WTC11 (cell line): ENCODE measurements at regions not wholly inside any gene's neighbourhood (a gene's known extent, or its start where the extent isn't known, plus 50 kb on each side); places are given as distances from the start of the nearest gene placed in this dataset.

Source experiments
- ATAC-seq: fragments of 200-7000 bp; cut with Tn5 transposase; 2 replicates; pipeline ENCODE4 v1.10.0; 2021; ENCODE audit warnings: mild to moderate bottlenecking, moderate library complexity
- CTCF ChIA-PET: fragments of 300-600 bp; sonication (Branson Sonifier 250); formaldehyde crosslinking; loops from one replicate; lab custom pipeline; 2021; ENCODE audit warnings: antibody characterized with exemption; lab: Charles Lee
- POLR2A ChIA-PET: fragments of 350-600 bp; sonication (Branson Sonifier 250); formaldehyde crosslinking; loops from one replicate; lab custom pipeline; 2021; ENCODE audit warnings: antibody characterized with exemption; lab: Charles Lee
- DNase-seq: peaks from one replicate; pipeline ENCODE4 v3.0.0; 2021; ENCODE audit warnings: low spot score
- H3K27ac Mint-ChIP-seq: 2 replicates; pipeline ENCODE4 v1.8.0; 2021; ENCODE audit warnings: mixed read lengths
- H3K27me3 Mint-ChIP-seq: 2 replicates; pipeline ENCODE4 v1.8.0; 2021; ENCODE audit warnings: low read depth, mild to moderate bottlenecking, moderate library complexity, mixed read lengths
- H3K36me3 Mint-ChIP-seq: 2 replicates; pipeline ENCODE4 v1.8.0; 2021; ENCODE audit warnings: mixed read lengths
- H3K4me1 Mint-ChIP-seq: 2 replicates; pipeline ENCODE4 v1.8.0; 2022; ENCODE audit warnings: mixed read lengths
- H3K4me3 Mint-ChIP-seq: 2 replicates; pipeline ENCODE4 v1.8.0; 2021; ENCODE audit warnings: mild to moderate bottlenecking, moderate library complexity, mixed read lengths
- H3K9me3 Mint-ChIP-seq: 2 replicates; pipeline ENCODE4 v1.8.0; 2021; ENCODE audit warnings: mixed read lengths
- CBFB ChIP-seq: sonication (generic); formaldehyde crosslinking; IDR thresholded peaks from 2 replicates; pipeline ENCODE4 v1.8.1; 2022; ENCODE audit warnings: mild to moderate bottlenecking, low read depth, missing genetic modification reagents
- CREM ChIP-seq: sonication (generic); formaldehyde crosslinking; IDR thresholded peaks from 2 replicates; pipeline ENCODE4 v1.8.1; 2022; ENCODE audit warnings: mild to moderate bottlenecking, missing genetic modification reagents, moderate library complexity
- GABPB1 ChIP-seq: sonication (generic); formaldehyde crosslinking; IDR thresholded peaks from 2 replicates; pipeline ENCODE4 v1.8.1; 2023; ENCODE audit warnings: mild to moderate bottlenecking, missing genetic modification reagents
- GRHL2 ChIP-seq: fragments of 250-450 bp; sonication (Bioruptor Pico); IDR thresholded peaks from 2 replicates; pipeline ENCODE4 v1.8.0; 2022; ENCODE audit warnings: mild to moderate bottlenecking, moderate library complexity; ENCODE audit not compliant: insufficient replicate concordance, severe bottlenecking
- KAT7 ChIP-seq: sonication (generic); formaldehyde crosslinking; IDR thresholded peaks from 2 replicates; pipeline ENCODE4 v1.8.1; 2023; ENCODE audit warnings: missing genetic modification reagents, mild to moderate bottlenecking, borderline replicate concordance
- NFATC4 ChIP-seq: fragments of 250-450 bp; sonication (Bioruptor Pico); IDR thresholded peaks from 2 replicates; pipeline ENCODE4 v1.9.0; 2021; ENCODE audit warnings: mild to moderate bottlenecking
- NFE2L1 ChIP-seq: sonication (generic); formaldehyde crosslinking; IDR thresholded peaks from 2 replicates; pipeline ENCODE4 v1.8.1; 2023; ENCODE audit warnings: missing genetic modification reagents
- PRRX2 ChIP-seq: fragments of 250-450 bp; sonication (Bioruptor Pico); IDR thresholded peaks from 2 replicates; pipeline ENCODE4 v1.8.0; 2021; ENCODE audit warnings: mild to moderate bottlenecking
- RELA ChIP-seq: sonication (generic); formaldehyde crosslinking; IDR thresholded peaks from 2 replicates; pipeline ENCODE4 v1.8.1; 2022; ENCODE audit warnings: missing genetic modification reagents, mild to moderate bottlenecking, borderline replicate concordance
- TCF7 ChIP-seq: sonication (generic); formaldehyde crosslinking; IDR thresholded peaks from 2 replicates; pipeline ENCODE4 v1.8.0; 2022; ENCODE audit warnings: mild to moderate bottlenecking, low read depth, missing genetic modification reagents, moderate library complexity
- ZNF138 ChIP-seq: sonication (generic); formaldehyde crosslinking; conservative IDR thresholded peaks from 2 replicates; pipeline ENCODE4 v1.8.1; 2022; ENCODE audit warnings: mild to moderate bottlenecking, moderate library complexity, missing genetic modification reagents
- ZNF317 ChIP-seq: sonication (generic); formaldehyde crosslinking; IDR thresholded peaks from 2 replicates; pipeline ENCODE4 v1.8.1; 2023; ENCODE audit warnings: low read depth, mild to moderate bottlenecking, moderate library complexity, missing genetic modification reagents, borderline replicate concordance
- ZNF396 ChIP-seq: fragments of 250-450 bp; sonication (Bioruptor Pico); IDR thresholded peaks from 2 replicates; pipeline ENCODE4 v1.8.0; 2021; ENCODE audit warnings: mild to moderate bottlenecking, moderate library complexity, borderline replicate concordance
- ZNF671 ChIP-seq: fragments of 250-450 bp; sonication (Bioruptor Pico); IDR thresholded peaks from 2 replicates; pipeline ENCODE4 v1.8.0; 2021; ENCODE audit warnings: mild to moderate bottlenecking
- TF ChIP-seq, protein P1 (sequence below): sonication (generic); formaldehyde crosslinking; IDR thresholded peaks from 2 replicates; pipeline ENCODE4 v1.8.1; 2022; ENCODE audit warnings: mild to moderate bottlenecking, missing genetic modification reagents, moderate library complexity, borderline replicate concordance
- TF ChIP-seq, protein P2 (sequence below): fragments of 250-450 bp; sonication (Bioruptor Pico); IDR thresholded peaks from 2 replicates; pipeline ENCODE4 v1.9.0; 2021; ENCODE audit warnings: mild to moderate bottlenecking
- TF ChIP-seq, protein P3 (sequence below): fragments of 250-450 bp; sonication (Bioruptor Pico); IDR thresholded peaks from 2 replicates; pipeline ENCODE4 v1.8.0; 2021; ENCODE audit warnings: mild to moderate bottlenecking
- TF ChIP-seq, protein P4 (sequence below): sonication (generic); formaldehyde crosslinking; IDR thresholded peaks from 2 replicates; pipeline ENCODE4 v1.8.1; 2023; ENCODE audit warnings: mild to moderate bottlenecking, missing genetic modification reagents, moderate library complexity
- TF ChIP-seq, protein P5 (sequence below): fragments of 250-450 bp; sonication (Bioruptor Pico); IDR thresholded peaks from 2 replicates; pipeline ENCODE4 v2.1.2; 2022; ENCODE audit warnings: mild to moderate bottlenecking, moderate library complexity
- TF ChIP-seq, protein P6 (sequence below): sonication (generic); formaldehyde crosslinking; conservative IDR thresholded peaks from 2 replicates; pipeline ENCODE4 v1.8.1; 2023; ENCODE audit warnings: mild to moderate bottlenecking, low read depth, missing genetic modification reagents, moderate library complexity
- TF ChIP-seq, protein P7 (sequence below): sonication (generic); formaldehyde crosslinking; IDR thresholded peaks from 2 replicates; pipeline ENCODE4 v1.8.0; 2022; ENCODE audit warnings: mild to moderate bottlenecking, missing genetic modification reagents

DNA sequence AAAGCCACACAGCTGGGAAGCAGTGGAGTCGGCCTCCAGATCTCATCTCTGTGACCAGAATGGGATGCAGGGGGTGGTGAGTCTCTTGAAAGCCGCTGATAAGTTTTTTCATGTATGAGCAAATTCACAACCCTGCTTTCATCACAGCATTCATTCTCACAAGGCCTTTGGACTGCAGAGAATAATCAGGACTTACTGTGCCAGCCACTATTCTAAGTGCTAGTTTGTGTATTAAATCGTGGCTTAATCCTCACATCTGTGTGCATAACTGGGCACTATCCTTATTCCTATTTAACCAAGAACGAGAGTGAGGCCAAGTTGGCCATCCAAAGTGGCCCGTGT lies 64.2 kb upstream of the POLG start:
- no peaks in the 10 kb centered on the region for H3K36me3 Mint-ChIP-seq
- no peak for DNase-seq
- H3K9me3 Mint-ChIP-seq: no peaks in the 10 kb centered on the region
- ChIA-PET POLR2A (no interaction called here), CTCF (interaction anchor here (0.9 to 5.4 kb wide), 5 partner anchors 9 to 21 kb away, joined by 3 to 28 read pairs (median 4); no protein-coding TSS in a partner anchor)
- H3K4me3 Mint-ChIP-seq: peak overlapping the region; percentile 63
- TF ChIP-seq, protein P1, sequence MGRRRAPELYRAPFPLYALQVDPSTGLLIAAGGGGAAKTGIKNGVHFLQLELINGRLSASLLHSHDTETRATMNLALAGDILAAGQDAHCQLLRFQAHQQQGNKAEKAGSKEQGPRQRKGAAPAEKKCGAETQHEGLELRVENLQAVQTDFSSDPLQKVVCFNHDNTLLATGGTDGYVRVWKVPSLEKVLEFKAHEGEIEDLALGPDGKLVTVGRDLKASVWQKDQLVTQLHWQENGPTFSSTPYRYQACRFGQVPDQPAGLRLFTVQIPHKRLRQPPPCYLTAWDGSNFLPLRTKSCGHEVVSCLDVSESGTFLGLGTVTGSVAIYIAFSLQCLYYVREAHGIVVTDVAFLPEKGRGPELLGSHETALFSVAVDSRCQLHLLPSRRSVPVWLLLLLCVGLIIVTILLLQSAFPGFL (CRISPR knock-in tag): no peak
- TF ChIP-seq ZNF671 (no peak), ZNF396 (no peak), RELA (CRISPR knock-in tag) (no peak), GRHL2 (no peak), PRRX2 (CRISPR knock-in tag) (no peak), ZNF138 (CRISPR knock-in tag) (no peak), NFATC4 (CRISPR knock-in tag) (no peak), GABPB1 (no peak), NFE2L1 (CRISPR knock-in tag) (no peak), TCF7 (CRISPR knock-in tag) (no peak), ZNF317 (CRISPR knock-in tag) (no peak), CREM (CRISPR knock-in tag) (no peak), CBFB (CRISPR knock-in tag) (no peak), KAT7 (CRISPR knock-in tag) (no peak)
- TF ChIP-seq, protein P2, sequence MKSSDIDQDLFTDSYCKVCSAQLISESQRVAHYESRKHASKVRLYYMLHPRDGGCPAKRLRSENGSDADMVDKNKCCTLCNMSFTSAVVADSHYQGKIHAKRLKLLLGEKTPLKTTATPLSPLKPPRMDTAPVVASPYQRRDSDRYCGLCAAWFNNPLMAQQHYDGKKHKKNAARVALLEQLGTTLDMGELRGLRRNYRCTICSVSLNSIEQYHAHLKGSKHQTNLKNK (CRISPR knock-in tag): no peak
- TF ChIP-seq, protein P3, sequence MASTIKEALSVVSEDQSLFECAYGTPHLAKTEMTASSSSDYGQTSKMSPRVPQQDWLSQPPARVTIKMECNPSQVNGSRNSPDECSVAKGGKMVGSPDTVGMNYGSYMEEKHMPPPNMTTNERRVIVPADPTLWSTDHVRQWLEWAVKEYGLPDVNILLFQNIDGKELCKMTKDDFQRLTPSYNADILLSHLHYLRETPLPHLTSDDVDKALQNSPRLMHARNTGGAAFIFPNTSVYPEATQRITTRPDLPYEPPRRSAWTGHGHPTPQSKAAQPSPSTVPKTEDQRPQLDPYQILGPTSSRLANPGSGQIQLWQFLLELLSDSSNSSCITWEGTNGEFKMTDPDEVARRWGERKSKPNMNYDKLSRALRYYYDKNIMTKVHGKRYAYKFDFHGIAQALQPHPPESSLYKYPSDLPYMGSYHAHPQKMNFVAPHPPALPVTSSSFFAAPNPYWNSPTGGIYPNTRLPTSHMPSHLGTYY (CRISPR knock-in tag): no peak
- TF ChIP-seq, protein P4, sequence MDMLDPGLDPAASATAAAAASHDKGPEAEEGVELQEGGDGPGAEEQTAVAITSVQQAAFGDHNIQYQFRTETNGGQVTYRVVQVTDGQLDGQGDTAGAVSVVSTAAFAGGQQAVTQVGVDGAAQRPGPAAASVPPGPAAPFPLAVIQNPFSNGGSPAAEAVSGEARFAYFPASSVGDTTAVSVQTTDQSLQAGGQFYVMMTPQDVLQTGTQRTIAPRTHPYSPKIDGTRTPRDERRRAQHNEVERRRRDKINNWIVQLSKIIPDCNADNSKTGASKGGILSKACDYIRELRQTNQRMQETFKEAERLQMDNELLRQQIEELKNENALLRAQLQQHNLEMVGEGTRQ (CRISPR knock-in tag): no peak
- TF ChIP-seq, protein P5, sequence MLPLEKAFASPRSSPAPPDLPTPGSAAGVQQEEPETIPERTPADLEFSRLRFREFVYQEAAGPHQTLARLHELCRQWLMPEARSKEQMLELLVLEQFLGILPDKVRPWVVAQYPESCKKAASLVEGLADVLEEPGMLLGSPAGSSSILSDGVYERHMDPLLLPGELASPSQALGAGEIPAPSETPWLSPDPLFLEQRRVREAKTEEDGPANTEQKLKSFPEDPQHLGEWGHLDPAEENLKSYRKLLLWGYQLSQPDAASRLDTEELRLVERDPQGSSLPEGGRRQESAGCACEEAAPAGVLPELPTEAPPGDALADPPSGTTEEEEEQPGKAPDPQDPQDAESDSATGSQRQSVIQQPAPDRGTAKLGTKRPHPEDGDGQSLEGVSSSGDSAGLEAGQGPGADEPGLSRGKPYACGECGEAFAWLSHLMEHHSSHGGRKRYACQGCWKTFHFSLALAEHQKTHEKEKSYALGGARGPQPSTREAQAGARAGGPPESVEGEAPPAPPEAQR (CRISPR knock-in tag): no peak
- no peak for ATAC-seq
- no peak overlapping the region for H3K27ac Mint-ChIP-seq
- H3K4me1 Mint-ChIP-seq: peaks cover 42% of the 10 kb centered on the region
- H3K27me3 Mint-ChIP-seq: peaks cover 99% of the 10 kb centered on the region

DNA sequence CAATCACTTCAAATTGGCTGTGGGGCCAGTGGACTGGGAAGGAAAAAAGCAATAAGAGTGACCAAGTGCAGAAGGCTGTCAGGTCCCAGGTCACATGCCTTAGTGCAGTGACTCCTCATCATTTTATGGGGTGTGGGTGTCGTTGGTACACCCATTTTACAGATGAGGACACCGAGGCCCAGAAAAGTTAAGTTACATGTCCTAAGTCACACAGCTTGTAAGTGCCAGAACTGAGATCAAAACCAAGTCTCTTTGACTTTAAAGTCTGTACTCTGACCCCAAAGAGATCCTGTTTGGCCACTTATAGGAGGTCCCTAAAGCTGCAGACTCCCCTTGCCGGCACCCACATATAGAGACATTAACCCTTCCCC lies 63.0 kb upstream of the POLG start:
- Mint-ChIP-seq H3K9me3 (no peaks in the 10 kb centered on the region), H3K4me1 (peaks cover 42% of the 10 kb centered on the region), H3K36me3 (no peaks in the 10 kb centered on the region), H3K4me3 (no peak overlapping the region), H3K27ac (no peak overlapping the region), H3K27me3 (peaks cover 99% of the 10 kb centered on the region)
- CTCF ChIA-PET: interaction anchor here (0.7 to 5.4 kb wide), 7 partner anchors 8 to 66 kb away, joined by 3 to 28 read pairs (median 3); no protein-coding TSS in a partner anchor
- DNase-seq (no peak), ATAC-seq (no peak)
- POLR2A ChIA-PET: interaction anchor here (0.5 kb wide), 1 partner anchor 302 kb away, joined by 3 read pairs; no protein-coding TSS in a partner anchor
- TF ChIP-seq, protein P6, sequence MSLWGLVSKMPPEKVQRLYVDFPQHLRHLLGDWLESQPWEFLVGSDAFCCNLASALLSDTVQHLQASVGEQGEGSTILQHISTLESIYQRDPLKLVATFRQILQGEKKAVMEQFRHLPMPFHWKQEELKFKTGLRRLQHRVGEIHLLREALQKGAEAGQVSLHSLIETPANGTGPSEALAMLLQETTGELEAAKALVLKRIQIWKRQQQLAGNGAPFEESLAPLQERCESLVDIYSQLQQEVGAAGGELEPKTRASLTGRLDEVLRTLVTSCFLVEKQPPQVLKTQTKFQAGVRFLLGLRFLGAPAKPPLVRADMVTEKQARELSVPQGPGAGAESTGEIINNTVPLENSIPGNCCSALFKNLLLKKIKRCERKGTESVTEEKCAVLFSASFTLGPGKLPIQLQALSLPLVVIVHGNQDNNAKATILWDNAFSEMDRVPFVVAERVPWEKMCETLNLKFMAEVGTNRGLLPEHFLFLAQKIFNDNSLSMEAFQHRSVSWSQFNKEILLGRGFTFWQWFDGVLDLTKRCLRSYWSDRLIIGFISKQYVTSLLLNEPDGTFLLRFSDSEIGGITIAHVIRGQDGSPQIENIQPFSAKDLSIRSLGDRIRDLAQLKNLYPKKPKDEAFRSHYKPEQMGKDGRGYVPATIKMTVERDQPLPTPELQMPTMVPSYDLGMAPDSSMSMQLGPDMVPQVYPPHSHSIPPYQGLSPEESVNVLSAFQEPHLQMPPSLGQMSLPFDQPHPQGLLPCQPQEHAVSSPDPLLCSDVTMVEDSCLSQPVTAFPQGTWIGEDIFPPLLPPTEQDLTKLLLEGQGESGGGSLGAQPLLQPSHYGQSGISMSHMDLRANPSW: no peak
- TF ChIP-seq, protein P7, sequence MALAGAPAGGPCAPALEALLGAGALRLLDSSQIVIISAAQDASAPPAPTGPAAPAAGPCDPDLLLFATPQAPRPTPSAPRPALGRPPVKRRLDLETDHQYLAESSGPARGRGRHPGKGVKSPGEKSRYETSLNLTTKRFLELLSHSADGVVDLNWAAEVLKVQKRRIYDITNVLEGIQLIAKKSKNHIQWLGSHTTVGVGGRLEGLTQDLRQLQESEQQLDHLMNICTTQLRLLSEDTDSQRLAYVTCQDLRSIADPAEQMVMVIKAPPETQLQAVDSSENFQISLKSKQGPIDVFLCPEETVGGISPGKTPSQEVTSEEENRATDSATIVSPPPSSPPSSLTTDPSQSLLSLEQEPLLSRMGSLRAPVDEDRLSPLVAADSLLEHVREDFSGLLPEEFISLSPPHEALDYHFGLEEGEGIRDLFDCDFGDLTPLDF (CRISPR knock-in tag): no peak
